Activated CD8-positive, alpha-beta memory T cell treated with anti-CD3 and anti-CD28 coated beads for 36 hours (primary cell): ENCODE measurements at regions not wholly inside any gene's neighbourhood (a gene's known extent, or its start where the extent isn't known, plus 50 kb on each side); places are given as distances from the start of the nearest gene placed in this dataset.

ENCODE experiments used
- CTCF ChIA-PET: fragments of 350-600 bp; sonication (Branson Sonifier 250); formaldehyde crosslinking; loops from one replicate; lab custom pipeline; 2021; ENCODE audit warnings: antibody characterized with exemption; lab: Charles Lee
- POLR2A ChIA-PET: fragments of 350-600 bp; sonication (Branson Sonifier 250); formaldehyde crosslinking; loops from one replicate; lab custom pipeline; 2021; ENCODE audit warnings: antibody characterized with exemption; lab: Charles Lee

GRCh38 chr10:78817361-78817760 lies 251.4 kb upstream of the ZMIZ1 start:
- POLR2A ChIA-PET, result no interaction called here
- CTCF ChIA-PET, result no interaction called here

GRCh38 chr10:78817804-78818203 lies 251.0 kb upstream of the ZMIZ1 start:
- POLR2A ChIA-PET, result no interaction called here
- CTCF ChIA-PET, result no interaction called here

- ChIA-PET CTCF (no interaction called here), POLR2A (no interaction called here)
These were observed 249.3 kb upstream of the ZMIZ1 start for GRCh38 chr10:78819361-78820006.

GRCh38 chr10:78820007-78820362 lies 248.8 kb upstream of the ZMIZ1 start:
- CTCF ChIA-PET, result no interaction called here
- POLR2A ChIA-PET, result no interaction called here

GRCh38 chr10:78821052-78821451 lies 247.7 kb upstream of the ZMIZ1 start:
- CTCF ChIA-PET, result no interaction called here
- POLR2A ChIA-PET, result no interaction called here

- POLR2A ChIA-PET, result no interaction called here
These were observed 239.9 kb upstream of the ZMIZ1 start for GRCh38 chr10:78828647-78829539.

GRCh38 chr10:78829565-78829964 lies 239.2 kb upstream of the ZMIZ1 start:
- CTCF ChIA-PET, result no interaction called here
- POLR2A ChIA-PET, result no interaction called here

More at GRCh38 chr10:78828647-78829539, 239.9 kb upstream of the ZMIZ1 start:
- CTCF ChIA-PET, result no interaction called here

- ChIA-PET POLR2A (no interaction called here), CTCF (no interaction called here)
These were observed 238.4 kb upstream of the ZMIZ1 start for GRCh38 chr10:78830062-78830975.

GRCh38 chr10:78830976-78831375 lies 237.8 kb upstream of the ZMIZ1 start:
- POLR2A ChIA-PET, result no interaction called here

GRCh38 chr10:78831461-78831860 lies 237.3 kb upstream of the ZMIZ1 start:
- POLR2A ChIA-PET, result no interaction called here
- CTCF ChIA-PET, result no interaction called here

More at GRCh38 chr10:78830976-78831375, 237.8 kb upstream of the ZMIZ1 start:
- CTCF ChIA-PET, result no interaction called here

- POLR2A ChIA-PET, result no interaction called here
- CTCF ChIA-PET, result no interaction called here
These were observed 236.5 kb upstream of the ZMIZ1 start for GRCh38 chr10:78832281-78832680.

GRCh38 chr10:78838141-78838657 lies 230.6 kb upstream of the ZMIZ1 start:
- CTCF ChIA-PET, result no interaction called here
- POLR2A ChIA-PET, result no interaction called here

- ChIA-PET POLR2A (no interaction called here), CTCF (no interaction called here)
These were observed 225.3 kb upstream of the ZMIZ1 start for GRCh38 chr10:78843495-78843894.

- ChIA-PET CTCF (interaction anchor here (0.9 kb wide), 1 partner anchor 350 kb away, joined by 3 read pairs; no protein-coding TSS in a partner anchor), POLR2A (no interaction called here)
These were observed 223.7 kb upstream of the ZMIZ1 start for GRCh38 chr10:78844960-78845607.

GRCh38 chr10:78846071-78846470 lies 222.7 kb upstream of the ZMIZ1 start:
- CTCF ChIA-PET, result interaction anchor here (0.9 kb wide), 1 partner anchor 349 kb away, joined by 3 read pairs; no protein-coding TSS in a partner anchor
- POLR2A ChIA-PET, result no interaction called here

GRCh38 chr10:78846760-78847159 lies 222.0 kb upstream of the ZMIZ1 start:
- ChIA-PET CTCF (interaction anchor here (0.5 kb wide), 1 partner anchor 73 kb away, joined by 3 read pairs; no protein-coding TSS in a partner anchor), POLR2A (no interaction called here)

- ChIA-PET POLR2A (no interaction called here), CTCF (no interaction called here)
These were observed 221.3 kb upstream of the ZMIZ1 start for GRCh38 chr10:78847485-78847884.

GRCh38 chr10:78849115-78849514 lies 219.7 kb upstream of the ZMIZ1 start:
- POLR2A ChIA-PET, result no interaction called here
- CTCF ChIA-PET, result no interaction called here

GRCh38 chr10:78849731-78850130 lies 219.0 kb upstream of the ZMIZ1 start:
- POLR2A ChIA-PET, result no interaction called here
- CTCF ChIA-PET, result no interaction called here
